GM21360 (cell line): ENCODE measurements at regions not wholly inside any gene's neighbourhood (a gene's known extent, or its start where the extent isn't known, plus 50 kb on each side); places are given as distances from the start of the nearest gene placed in this dataset.
"Not testable (repeated sequence)": the region's sequence is repeated elsewhere in the genome, so short reads cannot be mapped to it uniquely, and the experiment has no call there.

Experiments used
- ATAC-seq: cut with Tn5 transposase; IDR thresholded peaks from one replicate; pipeline ENCODE4 v1.9.1; 2021; ENCODE audit warnings: mild to moderate bottlenecking, moderate library complexity; ENCODE audit not compliant: unreplicated experiment

- not testable (repeated sequence) for ATAC-seq
These were observed 5507.7 kb upstream of the TPTE start for GRCh38 chr21:5013455-5014304.

DNA sequence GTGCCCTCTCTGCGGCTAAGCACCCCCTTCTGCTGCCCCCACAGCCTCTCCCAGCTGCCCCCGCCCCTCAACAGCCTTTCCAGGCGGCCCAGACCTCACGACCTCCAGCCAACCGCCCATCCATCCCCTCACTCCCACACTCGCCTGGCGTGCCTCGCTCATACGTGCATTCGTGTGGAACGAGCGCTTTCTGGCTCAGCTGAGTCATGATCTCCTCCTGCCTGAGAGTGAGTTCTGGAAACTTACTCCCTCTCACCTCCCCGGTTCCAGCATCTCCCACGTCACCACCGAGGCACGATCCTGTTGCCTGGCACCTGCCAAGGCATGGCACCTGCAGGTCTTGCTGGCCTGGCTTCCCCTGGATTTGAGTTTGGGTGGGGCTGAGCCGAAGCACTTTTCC is 5506.2 kb upstream of the TPTE start:
- not testable (repeated sequence) for ATAC-seq

DNA sequence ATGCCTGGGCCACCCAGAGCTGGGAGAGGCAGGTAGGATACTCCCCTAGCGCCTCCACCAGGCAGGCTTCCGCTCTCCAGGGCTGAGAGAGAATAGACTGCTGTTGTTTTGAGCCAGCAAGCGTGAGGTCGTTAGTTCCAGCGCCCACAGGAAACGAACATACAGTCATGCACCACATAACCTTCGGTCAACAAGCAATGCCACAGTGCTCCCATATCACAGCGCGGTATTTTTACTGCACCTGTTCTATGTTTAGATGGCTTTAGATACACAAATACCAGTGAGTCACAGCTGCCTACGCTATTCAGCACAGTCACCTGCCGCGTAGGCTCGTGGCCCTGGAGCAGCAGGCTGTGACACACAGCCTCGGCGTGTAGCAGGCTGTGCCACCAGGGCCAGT is 5502.3 kb upstream of the TPTE start:
- ATAC-seq = peak; percentile 39

GRCh38 chr21:5021815-5022214 is 5499.6 kb upstream of the TPTE start:
- ATAC-seq = not testable (repeated sequence)

DNA sequence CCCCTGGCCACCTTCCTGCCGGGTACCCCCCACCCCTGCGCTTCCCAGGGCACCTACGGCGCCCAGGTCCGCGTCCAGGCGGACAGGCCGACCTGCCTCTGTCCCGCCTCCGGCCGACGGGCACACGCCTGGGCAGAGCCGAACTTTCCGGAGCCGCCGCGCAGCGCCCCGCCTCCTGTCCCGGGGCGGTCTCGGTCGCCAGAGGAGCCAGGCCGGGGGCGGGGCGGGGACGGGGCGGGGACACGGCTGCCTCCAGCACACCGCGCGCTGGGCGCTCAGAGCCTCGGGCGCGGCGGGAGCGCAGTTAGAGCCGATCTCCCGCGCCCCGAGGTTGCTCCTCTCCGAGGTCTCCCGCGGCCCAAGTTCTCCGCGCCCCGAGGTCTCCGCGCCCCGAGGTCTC is 5499.1 kb upstream of the TPTE start:
- ATAC-seq = not testable (repeated sequence)

- ATAC-seq = not testable (repeated sequence)
These were observed 5498.6 kb upstream of the TPTE start for GRCh38 chr21:5022748-5023147.

GRCh38 chr21:5035147-5035546 is 5486.2 kb upstream of the TPTE start:
- not testable (repeated sequence) for ATAC-seq

GRCh38 chr21:5035587-5035986 is 5485.8 kb upstream of the TPTE start:
- ATAC-seq = not testable (repeated sequence)

DNA sequence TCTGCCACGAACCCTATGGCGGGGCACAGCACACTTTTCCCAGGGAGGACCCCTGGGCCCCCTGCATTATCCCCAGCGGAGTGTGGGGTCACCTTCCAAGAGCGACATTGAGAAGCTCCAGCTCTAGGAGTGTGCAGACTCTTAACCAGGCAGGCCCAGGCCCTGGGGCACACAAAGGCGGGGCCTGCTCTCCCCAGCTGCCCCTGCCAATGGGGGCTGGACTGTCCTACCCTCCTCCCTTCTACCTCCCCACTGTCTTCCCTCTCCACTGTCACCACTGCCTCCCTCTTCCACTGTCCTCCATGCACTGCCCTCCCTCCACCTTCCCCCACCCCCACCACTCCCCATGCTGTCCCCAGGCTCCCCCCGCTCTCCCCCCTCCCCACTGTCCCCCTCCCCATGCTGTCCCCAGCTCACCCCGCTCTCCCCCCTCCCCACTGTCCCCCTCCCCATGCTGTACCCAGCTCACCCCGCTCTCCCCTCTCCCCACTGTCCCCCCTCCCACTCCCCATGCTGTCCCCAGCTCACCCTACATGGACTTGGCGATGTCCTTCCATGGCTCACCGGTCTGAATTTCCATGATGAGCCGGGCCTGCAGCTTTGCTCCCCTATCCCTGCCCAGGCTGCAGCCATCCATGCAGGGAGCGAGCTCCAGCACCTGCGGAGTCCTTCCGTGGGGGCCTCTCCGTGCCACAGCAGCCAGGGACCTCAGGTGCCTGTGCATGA is 5483.6 kb upstream of the TPTE start:
- not testable (repeated sequence) for ATAC-seq

- not testable (repeated sequence) for ATAC-seq
These were observed 5481.5 kb upstream of the TPTE start for GRCh38 chr21:5039926-5040325.

DNA sequence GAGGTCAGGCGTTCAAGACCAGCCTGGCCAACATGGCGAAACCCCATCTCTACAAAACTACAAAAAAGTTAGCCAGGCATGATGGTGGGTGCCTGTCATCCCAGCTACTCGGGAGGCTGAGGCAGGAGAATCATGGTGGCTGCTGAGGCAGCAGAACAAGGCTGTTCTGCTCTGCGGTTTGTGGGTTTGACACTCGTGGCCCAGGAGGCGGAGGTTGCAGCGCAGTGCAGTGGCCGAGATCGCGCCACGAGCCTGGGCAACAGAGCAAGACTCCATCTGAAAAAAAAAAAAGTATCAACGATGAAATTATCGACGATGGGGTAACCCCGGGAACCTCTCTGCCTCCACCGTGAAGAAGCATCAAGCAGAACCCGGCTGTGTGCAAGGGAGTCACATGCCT is 5478.8 kb upstream of the TPTE start:
- not testable (repeated sequence) for ATAC-seq

GRCh38 chr21:5044812-5045211 is 5476.6 kb upstream of the TPTE start:
- ATAC-seq = not testable (repeated sequence)

GRCh38 chr21:5051303-5052018 is 5469.9 kb upstream of the TPTE start:
- not testable (repeated sequence) for ATAC-seq

- ATAC-seq = not testable (repeated sequence)
These were observed 5466.2 kb upstream of the TPTE start for GRCh38 chr21:5055027-5055754.

DNA sequence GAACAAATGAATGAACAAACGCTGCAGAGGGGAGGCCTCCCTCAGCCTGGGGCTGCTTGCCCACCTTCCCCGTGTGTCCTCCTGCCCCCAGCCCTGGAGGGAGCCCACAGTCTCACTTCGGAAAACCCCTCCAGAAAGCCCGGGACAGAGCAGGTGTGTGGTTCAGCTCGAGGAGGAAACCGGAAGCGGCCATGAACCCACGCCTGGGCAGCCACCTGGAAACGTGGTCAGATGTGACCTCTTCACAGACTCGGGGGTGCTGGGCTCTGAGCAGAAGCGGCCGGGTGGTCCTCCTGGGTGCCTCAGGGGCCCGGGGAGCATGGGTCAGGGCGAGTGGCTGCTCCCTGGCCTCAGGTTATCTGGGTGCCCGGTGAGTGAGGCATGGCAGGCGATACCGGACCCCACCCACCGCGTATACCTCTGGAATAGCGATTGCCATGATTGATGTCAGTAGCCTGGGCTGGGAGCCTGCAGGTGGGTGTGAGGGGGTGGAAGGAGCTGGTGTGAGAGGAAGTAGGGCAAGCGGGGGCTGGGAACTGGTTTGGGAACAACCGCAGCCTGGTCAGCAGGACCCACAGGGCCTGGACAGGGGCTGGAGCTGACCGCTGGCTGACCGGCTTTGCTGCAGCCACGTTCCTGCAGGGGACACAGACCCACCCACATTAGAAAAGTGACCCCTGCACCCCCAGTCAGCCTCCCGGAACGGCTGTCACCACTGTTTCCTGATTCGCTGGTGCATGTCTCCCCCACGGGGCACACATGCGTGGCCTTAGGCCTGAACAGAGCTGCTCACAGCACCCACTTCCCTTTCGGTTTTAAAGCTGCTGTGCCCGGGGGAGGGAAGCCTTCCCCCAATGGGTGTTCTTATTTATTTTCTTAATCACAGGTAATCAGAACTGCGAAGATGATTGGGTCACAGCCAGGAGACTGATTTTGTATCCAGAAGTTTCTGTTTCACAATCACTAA is 5465.1 kb upstream of the TPTE start:
- peak; percentile 42 for ATAC-seq

- not testable (repeated sequence) for ATAC-seq
These were observed 5464.3 kb upstream of the TPTE start for GRCh38 chr21:5057077-5057476.

DNA sequence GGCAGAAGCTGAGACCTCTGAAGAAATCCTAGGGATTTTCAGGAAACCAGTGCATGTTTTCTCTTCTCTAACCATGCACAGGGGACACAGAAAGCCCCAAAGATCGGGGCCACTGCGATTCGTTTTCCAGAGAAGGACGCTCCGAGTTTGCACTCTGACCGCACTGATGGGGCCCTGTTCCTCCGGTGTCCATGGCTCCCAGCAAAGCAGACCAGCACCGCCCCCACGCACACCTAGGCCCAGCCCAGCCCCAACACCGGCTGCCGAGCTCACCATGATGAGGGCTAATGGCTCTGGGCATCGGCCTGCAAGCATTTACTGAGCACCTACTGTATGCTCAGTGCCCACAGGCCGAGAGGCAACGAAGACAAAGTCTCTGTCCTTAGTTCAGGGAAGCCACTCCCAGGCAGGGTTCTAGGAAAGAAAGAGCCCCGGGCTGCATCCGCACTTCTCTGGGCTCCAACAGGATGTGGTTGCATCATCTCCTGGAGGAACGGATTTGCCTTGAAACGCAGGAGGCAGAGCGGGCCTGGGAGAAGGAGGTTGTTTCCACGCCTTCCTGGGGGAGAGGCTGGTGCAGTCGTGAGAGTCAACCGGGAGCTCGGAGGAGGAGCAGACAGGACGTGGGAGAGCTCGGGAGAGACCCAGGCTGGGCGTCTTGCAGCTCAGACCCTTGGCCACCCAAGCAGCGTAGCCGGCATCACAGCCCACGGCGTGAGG is 5460.9 kb upstream of the TPTE start:
- ATAC-seq = not testable (repeated sequence)

GRCh38 chr21:5064581-5065142 is 5456.7 kb upstream of the TPTE start:
- not testable (repeated sequence) for ATAC-seq
